Globus pallidus (tissue), 1 donor: ENCODE measurements at regions not wholly inside any gene's neighbourhood (a gene's known extent, or its start where the extent isn't known, plus 50 kb on each side); places are given as distances from the start of the nearest gene placed in this dataset.

Experiments
- DNase-seq: peaks from one replicate; pipeline ENCODE4 v3.0.0-alpha.2; 2015; ENCODE audit warnings: low spot score

GRCh38 chr5:111580956-111581355 is 68.6 kb upstream of the STARD4 start:
- DNase-seq, result no peak

- DNase-seq, result no peak
Observed at GRCh38 chr5:111574311-111574710, 62.0 kb upstream of the STARD4 start.

- DNase-seq, result no peak
Observed at GRCh38 chr5:111572561-111572960, 60.2 kb upstream of the STARD4 start.

- DNase-seq, result no peak
Observed at GRCh38 chr5:111563031-111563822, 50.9 kb upstream of the STARD4 start.

- DNase-seq, result no peak
Observed at GRCh38 chr5:111562561-111562960, 50.2 kb upstream of the STARD4 start.
